Ascending aorta (tissue), 2 donors: ENCODE measurements at regions not wholly inside any gene's neighbourhood (a gene's known extent, or its start where the extent isn't known, plus 50 kb on each side); places are given as distances from the start of the nearest gene placed in this dataset.
"Not testable (repeated sequence)": the region's sequence is repeated elsewhere in the genome, so short reads cannot be mapped to it uniquely, and the experiment has no call there.

Experiments
- DNase-seq, 2 donors: peaks; one replicate each; pipeline ENCODE4 v3.0.0-alpha.2; 2019; ENCODE audit warnings: low spot score in 2 of 2
- H3K27ac ChIP-seq, 2 donors: fragments of 200-600 bp; sonication (generic); one replicate each; pipeline ENCODE4 v1.5.1; 2016 to 2017; ENCODE audit warnings: mild to moderate bottlenecking in 1 of 2
- H3K27me3 ChIP-seq: fragments of 200-600 bp; sonication (generic); one replicate; pipeline ENCODE4 v1.5.1; 2017
- H3K36me3 ChIP-seq, 2 donors: fragments of 200-600 bp; sonication (generic); one replicate each; pipeline ENCODE4 v1.5.1; 2016
- H3K4me1 ChIP-seq, 2 donors: fragments of 200-600 bp; sonication (generic); one replicate each; pipeline ENCODE4 v1.5.1; 2016 to 2017; ENCODE audit warnings: mild to moderate bottlenecking in 1 of 2
- H3K4me3 ChIP-seq, 2 donors: fragments of 200-600 bp; sonication (generic); one replicate each; pipeline ENCODE4 v1.5.1; 2016 to 2017; ENCODE audit warnings: mild to moderate bottlenecking in 1 of 2
- H3K9me3 ChIP-seq, 2 donors: fragments of 200-600 bp; sonication (generic); one replicate each; pipeline ENCODE4 v1.5.1; 2016
- intact Hi-C: fragments of 100-400 bp; cut with DNase I; formaldehyde crosslinking; loops from one replicate; pipeline ENCODE4 v1.15.1; 2023
- TF ChIP-seq, protein P1 (sequence below), 3 experiments: fragments of 200-600 bp in 2 of 3; fragments of 450-650 bp in 1 of 3; sonication (generic) in 2 of 3; IDR thresholded peaks; one replicate each; pipeline ENCODE4 v1.5.1; 2016 to 2019; ENCODE audit warnings: antibody characterized with exemption in 3 of 3, mild to moderate bottlenecking in 1 of 3, moderate library complexity in 1 of 3

DNA sequence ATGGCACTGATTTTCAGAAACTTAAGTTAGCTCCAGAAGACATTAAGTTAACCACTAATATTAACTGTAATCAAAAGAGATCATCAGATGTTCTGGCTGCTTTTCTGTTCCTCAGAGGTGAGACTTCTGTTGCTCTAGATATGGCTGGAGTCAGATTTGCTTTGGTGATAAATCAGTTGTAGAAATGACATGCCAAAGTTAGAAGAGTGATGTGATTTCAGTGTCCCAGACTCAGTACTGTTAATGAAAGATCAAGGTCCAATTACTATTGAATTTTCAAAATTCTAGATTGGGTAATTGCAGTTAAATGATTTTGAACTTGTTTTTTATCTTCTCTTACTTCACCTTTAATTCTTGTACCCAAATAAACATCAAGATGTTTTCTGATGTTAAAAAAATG, 402.4 kb upstream of the SYNCRIP start:
- Histone ChIP-seq H3K9me3 (peaks cover 0 to 4% of the 10 kb centered on the region in 2 donors), H3K36me3 (no peaks in the 10 kb centered on the region), H3K27ac (no peak overlapping the region), H3K4me3 (no peak overlapping the region), H3K27me3 (no peaks in the 10 kb centered on the region), H3K4me1 (no peaks in the 10 kb centered on the region)
- intact Hi-C loops: no loop called here
- TF ChIP-seq, protein P1, sequence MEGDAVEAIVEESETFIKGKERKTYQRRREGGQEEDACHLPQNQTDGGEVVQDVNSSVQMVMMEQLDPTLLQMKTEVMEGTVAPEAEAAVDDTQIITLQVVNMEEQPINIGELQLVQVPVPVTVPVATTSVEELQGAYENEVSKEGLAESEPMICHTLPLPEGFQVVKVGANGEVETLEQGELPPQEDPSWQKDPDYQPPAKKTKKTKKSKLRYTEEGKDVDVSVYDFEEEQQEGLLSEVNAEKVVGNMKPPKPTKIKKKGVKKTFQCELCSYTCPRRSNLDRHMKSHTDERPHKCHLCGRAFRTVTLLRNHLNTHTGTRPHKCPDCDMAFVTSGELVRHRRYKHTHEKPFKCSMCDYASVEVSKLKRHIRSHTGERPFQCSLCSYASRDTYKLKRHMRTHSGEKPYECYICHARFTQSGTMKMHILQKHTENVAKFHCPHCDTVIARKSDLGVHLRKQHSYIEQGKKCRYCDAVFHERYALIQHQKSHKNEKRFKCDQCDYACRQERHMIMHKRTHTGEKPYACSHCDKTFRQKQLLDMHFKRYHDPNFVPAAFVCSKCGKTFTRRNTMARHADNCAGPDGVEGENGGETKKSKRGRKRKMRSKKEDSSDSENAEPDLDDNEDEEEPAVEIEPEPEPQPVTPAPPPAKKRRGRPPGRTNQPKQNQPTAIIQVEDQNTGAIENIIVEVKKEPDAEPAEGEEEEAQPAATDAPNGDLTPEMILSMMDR (IDR thresholded peaks at IDR 0.05): no peak
- DNase-seq: no peak

DNA sequence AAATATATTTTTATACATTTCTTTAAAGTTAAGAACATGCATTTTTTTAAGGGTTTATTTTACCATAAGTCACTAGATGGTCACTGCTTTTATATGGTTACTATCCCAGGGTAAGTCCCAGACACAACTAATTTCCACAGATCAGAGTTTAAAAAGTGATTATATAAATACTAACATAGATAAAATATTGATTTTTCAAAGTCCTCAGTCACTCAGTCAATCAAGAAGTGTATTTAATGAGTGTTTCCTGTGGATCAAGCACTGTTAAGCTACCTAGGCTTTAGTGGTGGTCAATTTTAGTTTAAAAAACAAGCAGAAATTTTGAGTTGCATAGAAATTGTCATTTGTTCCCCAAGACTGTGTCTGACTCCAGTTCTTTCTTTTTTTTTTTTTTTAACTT, 399.5 kb upstream of the SYNCRIP start:
- no peak overlapping the region for H3K4me3 ChIP-seq
- intact Hi-C loops: no loop called here
- H3K36me3 ChIP-seq: no peaks in the 10 kb centered on the region
- no peak overlapping the region for H3K27ac ChIP-seq
- no peaks in the 10 kb centered on the region for H3K4me1 ChIP-seq
- H3K27me3 ChIP-seq: no peaks in the 10 kb centered on the region
- TF ChIP-seq, protein P1 (IDR thresholded peaks at IDR 0.05): no peak
- peaks cover 0 to 4% of the 10 kb centered on the region in 2 donors for H3K9me3 ChIP-seq
- no peak for DNase-seq

DNA sequence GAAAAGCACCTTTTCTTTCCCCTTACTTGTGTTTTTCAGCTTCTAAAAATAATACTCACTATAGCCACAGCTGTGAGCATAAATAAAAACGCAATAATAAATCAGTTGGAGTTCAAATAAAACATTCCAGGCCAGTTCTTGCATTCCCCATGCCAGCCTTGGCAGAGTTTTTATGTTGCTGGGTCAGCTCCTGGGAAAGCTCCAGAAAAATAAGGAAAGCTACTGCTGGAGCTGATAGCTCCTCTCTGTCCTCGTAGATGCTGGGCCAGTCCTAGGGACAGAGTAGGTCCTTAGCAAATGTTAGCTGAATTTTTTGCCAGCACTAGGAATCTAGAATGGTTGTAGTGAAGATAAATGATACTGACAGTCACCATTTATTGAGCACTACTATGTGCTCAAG, 389.0 kb upstream of the SYNCRIP start:
- H3K4me3 ChIP-seq: no peak overlapping the region
- no peaks in the 10 kb centered on the region for H3K27me3 ChIP-seq
- no peaks in the 10 kb centered on the region for H3K9me3 ChIP-seq
- no peaks in the 10 kb centered on the region for H3K36me3 ChIP-seq
- DNase-seq: peak in 1 of 2 donors; percentile 63
- intact Hi-C loops: no loop called here
- H3K4me1 ChIP-seq: peaks cover 0 to 10% of the 10 kb centered on the region in 2 donors
- TF ChIP-seq, protein P1 (IDR thresholded peaks at IDR 0.05): no peak
- H3K27ac ChIP-seq: peak overlapping the region in 1 of 2 donors; percentile 42

DNA sequence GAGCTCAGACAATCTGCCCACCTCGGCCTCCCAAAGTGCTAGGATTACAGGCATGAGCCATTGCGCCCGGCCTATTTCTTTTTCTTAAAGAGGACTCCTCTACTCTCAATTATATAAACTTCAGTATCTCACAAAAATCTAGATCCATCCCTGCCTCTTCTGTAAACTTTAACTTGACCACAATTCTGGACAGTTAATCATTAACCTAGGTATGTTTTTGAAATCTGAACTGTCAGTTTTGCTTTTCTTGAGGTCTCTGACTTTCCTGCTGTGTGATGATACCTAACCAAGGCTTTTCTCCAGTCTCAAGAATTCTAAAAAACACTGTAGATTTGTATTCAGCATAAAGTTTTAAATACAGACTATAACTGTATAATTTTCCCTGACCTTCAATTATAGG, 388.2 kb upstream of the SYNCRIP start:
- H3K4me3 ChIP-seq: no peak overlapping the region
- H3K27me3 ChIP-seq: no peaks in the 10 kb centered on the region
- no peaks in the 10 kb centered on the region for H3K36me3 ChIP-seq
- intact Hi-C loops: no loop called here
- H3K9me3 ChIP-seq: no peaks in the 10 kb centered on the region
- peaks cover 0 to 10% of the 10 kb centered on the region in 2 donors for H3K4me1 ChIP-seq
- no peak for DNase-seq
- TF ChIP-seq, protein P1 (IDR thresholded peaks at IDR 0.05): no peak
- no peak overlapping the region for H3K27ac ChIP-seq

DNA sequence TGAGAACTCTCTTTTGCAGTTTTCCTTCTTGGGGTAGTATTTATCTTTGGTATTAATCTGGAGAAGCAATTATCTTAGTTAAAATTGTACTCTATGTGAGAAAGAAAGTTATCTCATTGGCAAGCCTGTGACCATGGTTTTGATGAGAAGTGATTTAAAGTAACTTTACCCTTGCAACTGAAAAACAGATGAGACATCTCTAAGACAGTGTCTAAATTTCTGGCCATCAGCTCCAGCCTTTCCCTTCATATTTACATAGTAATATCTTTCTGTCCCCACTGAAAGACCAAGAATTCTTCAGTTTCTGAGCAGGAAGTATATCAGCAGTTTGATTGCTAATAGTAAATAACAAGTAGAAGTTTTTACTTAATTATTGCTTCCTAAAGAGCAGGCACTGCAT, 386.1 kb upstream of the SYNCRIP start:
- TF ChIP-seq, protein P1 (IDR thresholded peaks at IDR 0.05): no peak
- H3K4me3 ChIP-seq: no peak overlapping the region
- intact Hi-C loops: no loop called here
- peaks cover 0 to 10% of the 10 kb centered on the region in 2 donors for H3K4me1 ChIP-seq
- H3K9me3 ChIP-seq: no peaks in the 10 kb centered on the region
- no peaks in the 10 kb centered on the region for H3K36me3 ChIP-seq
- DNase-seq: no peak
- H3K27ac ChIP-seq: no peak overlapping the region
- no peaks in the 10 kb centered on the region for H3K27me3 ChIP-seq

DNA sequence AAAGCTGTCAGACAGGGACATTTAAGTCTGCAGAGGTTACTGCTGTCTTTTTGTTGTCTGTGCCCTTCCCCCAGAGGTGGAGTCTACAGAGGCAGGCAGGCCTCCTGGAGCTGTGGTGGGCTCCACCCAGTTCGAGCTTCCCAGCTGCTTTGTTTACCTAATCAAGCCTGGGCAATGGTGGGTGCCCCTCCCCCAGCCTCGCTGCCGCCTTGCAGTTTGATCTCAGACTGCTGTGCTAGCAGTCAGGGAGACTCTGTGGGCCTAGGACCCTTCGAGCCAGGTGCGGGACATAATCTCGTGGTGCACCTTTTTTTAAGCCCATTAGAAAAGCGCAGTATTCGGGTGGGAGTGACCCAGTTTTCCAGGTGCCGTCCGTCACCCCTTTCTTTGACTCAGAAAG, 384.2 kb upstream of the SYNCRIP start:
- DNase-seq, H3K4me1 ChIP-seq, H3K4me3 ChIP-seq, intact Hi-C loops, H3K9me3 ChIP-seq, H3K36me3 ChIP-seq, H3K27ac ChIP-seq, H3K27me3 ChIP-seq: not testable (repeated sequence)
